ENCODE measurements at regions not wholly inside any gene's neighbourhood (a gene's known extent, or its start where the extent isn't known, plus 50 kb on each side); places are given as distances from the start of the nearest gene placed in this dataset.

GRCh38 chr5:143987751-143988560 is 176.0 kb downstream of the HMHB1 start:
- DNase-seq (ENCODE audit: extremely low spot score, insufficient read length, low read depth) (no peak), FAIRE-seq (peak; percentile 31)

DNA sequence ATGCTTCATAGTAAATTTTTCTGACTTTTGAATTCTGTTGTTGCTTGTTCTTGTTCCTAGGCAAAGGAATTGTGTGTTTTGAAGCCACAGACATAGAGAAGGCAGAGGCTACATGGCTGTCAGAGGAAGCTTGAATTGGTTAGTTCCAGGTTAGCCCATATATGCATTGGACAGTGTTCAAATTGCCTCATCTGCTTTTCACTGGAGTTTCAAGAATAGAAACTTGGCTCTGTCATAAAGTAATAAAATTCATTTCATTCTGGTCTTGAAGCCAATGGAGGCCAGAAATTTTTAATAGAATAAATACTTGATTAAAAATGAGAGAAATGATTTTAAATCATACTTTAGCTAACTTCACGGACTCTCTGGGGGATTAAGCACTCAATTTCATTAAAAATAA is 178.0 kb downstream of the YIPF5 start:
- DNase-seq (ENCODE audit: extremely low spot score, insufficient read length, low read depth) (no peak), FAIRE-seq (no peak)

DNA sequence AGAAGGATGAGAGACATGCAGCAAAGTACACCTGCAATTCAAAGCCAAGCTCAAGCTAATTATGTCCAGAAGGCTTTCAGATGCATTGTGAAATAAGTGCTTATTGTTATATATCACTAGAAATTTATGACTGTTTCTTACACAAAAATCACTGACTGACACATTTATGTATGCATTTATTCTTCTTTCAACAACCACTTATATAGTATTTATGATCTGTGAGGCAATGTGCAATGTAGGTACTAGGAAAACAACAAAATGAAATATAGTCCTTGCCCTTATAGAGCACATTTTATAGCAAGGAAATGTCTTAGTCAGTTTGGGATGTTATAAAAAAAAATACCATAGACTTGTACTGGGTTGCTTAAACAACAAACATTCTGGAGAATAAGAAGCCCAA is 167.6 kb downstream of the YIPF5 start:
- DNase-seq (ENCODE audit: extremely low spot score, insufficient read length, low read depth) (no peak), FAIRE-seq (no peak)

GRCh38 chr5:144003636-144004035 is 166.8 kb downstream of the YIPF5 start:
- FAIRE-seq (no peak), DNase-seq (ENCODE audit: extremely low spot score, insufficient read length, low read depth) (no peak)

DNA sequence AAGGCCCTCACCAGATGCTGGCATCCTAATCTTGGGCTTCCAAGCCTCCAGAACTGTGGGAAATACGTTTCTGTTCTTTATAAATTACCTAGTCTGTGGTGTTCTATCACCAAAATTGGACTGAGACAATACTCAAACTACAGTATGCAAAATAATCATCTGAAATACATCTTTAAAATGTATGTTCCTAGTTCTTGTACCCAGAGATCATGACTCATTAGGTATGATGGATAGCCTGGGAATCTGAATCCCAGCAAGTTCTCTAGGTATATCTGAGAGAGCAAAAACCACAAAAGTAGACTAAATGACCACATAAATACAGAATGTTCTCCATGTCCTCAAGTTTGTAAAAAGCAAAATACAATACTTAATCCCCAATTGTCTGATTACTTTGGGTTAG is 166.3 kb downstream of the YIPF5 start:
- DNase-seq (ENCODE audit: extremely low spot score, insufficient read length, low read depth) (no peak), FAIRE-seq (no peak)

DNA sequence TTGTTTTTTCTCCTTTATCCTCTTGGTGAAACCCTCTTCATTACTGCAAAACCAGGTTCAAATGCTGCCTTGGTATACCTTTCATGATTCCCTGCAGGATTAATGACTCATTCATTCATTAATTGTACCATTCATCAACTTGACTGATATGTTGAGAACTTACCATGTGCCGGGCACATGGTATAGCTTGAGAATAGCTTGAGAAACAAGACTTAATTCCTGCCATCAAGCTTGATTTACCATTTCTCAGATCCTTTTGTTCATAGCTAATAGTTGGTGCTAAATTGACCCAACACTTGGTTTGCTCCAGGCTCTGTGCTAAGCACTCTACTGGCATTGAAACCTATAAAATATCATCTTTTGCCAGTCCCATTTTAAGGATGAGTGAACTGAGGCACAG is 165.7 kb downstream of the YIPF5 start:
- no peak for DNase-seq (ENCODE audit: extremely low spot score, insufficient read length, low read depth)
- no peak for FAIRE-seq

- FAIRE-seq: no peak
- no peak for DNase-seq (ENCODE audit: extremely low spot score, insufficient read length, low read depth)
Observed at GRCh38 chr5:144009116-144009515, 161.3 kb downstream of the YIPF5 start.

GRCh38 chr5:144011388-144011787 is 159.1 kb downstream of the YIPF5 start:
- no peak for FAIRE-seq
- no peak for DNase-seq (ENCODE audit: extremely low spot score, insufficient read length, low read depth)

- DNase-seq (ENCODE audit: extremely low spot score, insufficient read length, low read depth) (no peak), FAIRE-seq (no peak)
Observed at GRCh38 chr5:144013816-144014215, 156.6 kb downstream of the YIPF5 start.

DNA sequence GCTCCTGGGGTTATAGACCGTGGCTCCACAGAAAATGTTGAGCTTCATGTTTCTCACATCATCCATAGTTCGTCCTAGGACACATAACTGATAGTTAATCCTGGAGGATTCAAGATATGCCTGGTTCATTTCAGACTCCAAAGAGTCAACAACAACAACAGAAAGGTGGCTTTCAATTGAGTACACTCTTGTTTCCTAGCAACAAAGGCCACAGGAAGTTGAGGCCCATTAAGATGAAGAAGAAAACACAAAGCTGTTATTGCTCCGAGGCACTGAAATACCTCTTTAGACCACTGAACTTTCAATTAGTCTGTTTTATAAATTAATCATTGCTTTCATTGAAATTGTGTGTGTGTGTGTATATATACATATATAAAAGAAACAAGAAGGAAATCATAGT is 154.5 kb downstream of the YIPF5 start:
- DNase-seq (ENCODE audit: extremely low spot score, insufficient read length, low read depth) (no peak), FAIRE-seq (no peak)

- FAIRE-seq: no peak
- DNase-seq (ENCODE audit: extremely low spot score, insufficient read length, low read depth): no peak
Observed at GRCh38 chr5:144017119-144017518, 153.3 kb downstream of the YIPF5 start.

DNA sequence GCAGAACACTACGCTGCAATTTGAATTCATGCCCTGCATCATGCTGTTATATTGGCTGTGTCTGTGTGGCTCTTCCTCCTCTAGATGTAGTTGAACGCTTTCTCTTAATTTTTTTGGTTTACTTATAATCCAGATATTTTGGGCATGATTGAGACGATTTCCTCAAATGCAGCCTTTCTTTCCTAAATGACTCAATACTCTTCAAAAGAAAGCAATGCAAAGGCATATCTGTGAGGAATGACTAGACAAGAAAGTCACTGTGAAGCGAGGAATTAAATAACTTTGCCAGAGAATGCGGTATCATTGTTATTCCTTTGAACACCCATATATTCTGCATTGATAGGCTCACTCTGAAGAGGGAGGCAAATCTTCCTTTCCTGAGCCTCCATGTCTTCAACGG is 152.8 kb downstream of the YIPF5 start:
- no peak for DNase-seq (ENCODE audit: extremely low spot score, insufficient read length, low read depth)
- FAIRE-seq: no peak

DNA sequence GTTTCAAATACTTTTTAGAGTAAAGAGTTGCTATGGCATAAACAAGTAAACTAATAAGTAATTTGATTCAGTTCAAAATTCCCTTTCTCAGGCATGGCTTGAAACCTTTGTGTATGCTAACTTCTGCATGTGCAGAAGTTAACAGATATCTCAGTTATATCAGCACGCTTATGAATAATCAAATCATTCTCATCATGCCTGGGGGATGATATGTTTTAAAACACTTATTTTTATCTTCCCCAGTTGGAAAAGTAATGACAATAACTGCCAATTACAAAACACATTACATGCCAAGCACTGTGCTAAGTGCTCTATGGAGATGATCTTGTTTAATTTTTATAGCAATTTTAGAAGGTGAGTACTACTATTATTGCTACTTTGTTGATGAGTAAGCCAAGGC is 146.4 kb downstream of the YIPF5 start:
- no peak for DNase-seq (ENCODE audit: extremely low spot score, insufficient read length, low read depth)
- no peak for FAIRE-seq

- DNase-seq (ENCODE audit: extremely low spot score, insufficient read length, low read depth): no peak
Observed at GRCh38 chr5:144024545-144024944, 145.9 kb downstream of the YIPF5 start.

GRCh38 chr5:144026286-144026685 is 144.2 kb downstream of the YIPF5 start:
- FAIRE-seq: no peak
- DNase-seq (ENCODE audit: extremely low spot score, insufficient read length, low read depth): no peak

More at GRCh38 chr5:144024545-144024944, 145.9 kb downstream of the YIPF5 start:
- FAIRE-seq: no peak

DNA sequence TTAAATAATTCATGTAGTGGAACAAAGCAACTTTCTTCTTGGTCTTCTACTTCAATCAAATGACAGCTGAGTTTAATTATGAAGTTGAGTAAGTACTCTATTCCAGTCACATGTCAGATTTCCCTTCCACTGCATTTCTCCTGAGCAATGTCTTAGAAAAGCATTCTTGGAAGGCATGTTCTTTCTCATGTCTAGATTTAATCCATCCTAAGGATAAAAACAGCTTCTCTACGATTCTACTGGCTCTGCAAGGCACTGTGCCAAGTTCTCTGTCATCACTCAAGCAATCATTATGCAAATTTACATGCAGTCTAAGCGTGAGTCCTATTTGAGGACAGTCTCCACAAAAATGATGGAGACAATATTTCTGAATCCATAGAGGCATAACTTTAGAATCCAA is 142.4 kb downstream of the YIPF5 start:
- DNase-seq (ENCODE audit: extremely low spot score, insufficient read length, low read depth) (no peak), FAIRE-seq (no peak)

DNA sequence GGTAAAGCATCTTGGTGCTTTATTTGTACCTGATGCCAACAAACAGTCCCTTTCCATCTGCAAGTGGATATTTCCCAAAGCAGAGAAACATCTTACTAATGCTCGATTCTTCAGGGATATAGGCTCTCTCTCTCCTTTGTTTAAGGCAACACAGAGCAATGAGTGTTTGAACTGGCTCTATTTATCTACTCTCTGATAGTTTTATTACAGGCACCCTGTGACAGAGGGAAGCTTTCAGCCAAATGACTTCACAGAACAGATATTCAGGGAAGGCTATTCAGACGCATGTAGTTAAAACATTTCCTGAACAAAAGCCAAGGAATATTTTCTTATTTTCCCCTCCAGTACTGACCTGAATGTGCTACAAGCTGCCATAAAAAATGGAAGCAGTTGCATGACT is 141.8 kb downstream of the YIPF5 start:
- FAIRE-seq (no peak), DNase-seq (ENCODE audit: extremely low spot score, insufficient read length, low read depth) (no peak)

- DNase-seq (ENCODE audit: extremely low spot score, insufficient read length, low read depth): no peak
- FAIRE-seq: no peak
Observed at GRCh38 chr5:144030904-144031303, 139.6 kb downstream of the YIPF5 start.

GRCh38 chr5:144032375-144032774 is 138.1 kb downstream of the YIPF5 start:
- no peak for DNase-seq (ENCODE audit: extremely low spot score, insufficient read length, low read depth)
- FAIRE-seq: no peak

DNA sequence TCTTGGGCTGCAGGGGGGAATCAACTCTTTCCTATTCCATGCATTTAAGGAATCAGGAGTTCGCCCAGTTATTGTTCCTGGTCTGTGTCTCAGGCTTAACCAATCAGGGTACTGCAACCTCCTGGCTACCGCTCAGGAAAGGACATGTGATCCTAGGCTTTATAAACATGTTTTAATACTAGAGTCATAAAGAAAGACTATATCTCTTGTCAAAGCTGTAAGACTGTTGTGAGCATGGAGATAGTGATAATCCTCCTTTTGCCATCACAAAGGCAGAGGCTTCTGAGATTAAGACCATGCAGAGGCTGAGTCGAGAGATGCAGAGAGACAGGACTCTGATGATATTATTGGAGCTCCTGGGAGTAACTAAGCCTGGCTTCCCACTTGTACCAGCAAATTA is 137.0 kb downstream of the YIPF5 start:
- no peak for FAIRE-seq

DNA sequence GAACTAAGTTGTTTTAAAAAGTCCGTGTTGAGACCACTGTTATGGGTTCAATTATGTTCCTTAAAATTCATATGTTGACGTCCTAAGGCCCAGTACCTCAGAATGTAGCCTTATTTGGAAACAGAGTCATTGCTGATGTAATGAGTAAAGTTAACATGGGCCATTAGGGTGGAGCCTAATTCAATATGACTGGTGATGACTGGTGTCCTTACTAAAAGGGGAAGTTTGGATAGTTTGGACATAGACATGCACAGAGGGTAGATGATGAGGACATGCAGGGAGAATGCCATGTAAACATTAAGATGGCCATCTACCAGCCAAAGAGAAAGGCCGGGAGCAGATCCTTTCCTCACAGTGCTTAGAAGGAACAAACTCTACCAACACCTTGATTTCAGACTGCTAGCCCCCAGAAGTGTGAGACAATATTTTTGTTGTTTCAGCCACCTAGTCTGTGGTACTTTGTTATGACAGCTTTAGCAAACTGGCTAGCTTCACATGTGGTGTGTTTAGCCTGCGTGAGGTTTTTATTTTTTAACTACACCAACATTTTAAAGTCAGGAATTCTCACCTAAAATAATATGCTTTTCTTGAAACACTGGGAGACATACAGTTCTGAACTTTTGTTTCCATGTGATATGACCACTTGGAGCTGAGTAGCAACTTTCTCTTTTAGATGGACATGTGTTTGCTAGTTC is 135.3 kb downstream of the YIPF5 start:
- FAIRE-seq: no peak
- no peak for DNase-seq (ENCODE audit: extremely low spot score, insufficient read length, low read depth)

More for the DNA sequence above, 137.0 kb downstream of the YIPF5 start:
- DNase-seq (ENCODE audit: extremely low spot score, insufficient read length, low read depth): no peak

GRCh38 chr5:144036476-144036875 is 134.0 kb downstream of the YIPF5 start:
- no peak for FAIRE-seq
- DNase-seq (ENCODE audit: extremely low spot score, insufficient read length, low read depth): no peak

Measured in GM18507 (cell line).